GM23248 (cell line): ENCODE measurements at regions not wholly inside any gene's neighbourhood (a gene's known extent, or its start where the extent isn't known, plus 50 kb on each side); places are given as distances from the start of the nearest gene placed in this dataset.
"Not testable (repeated sequence)": the region's sequence is repeated elsewhere in the genome, so short reads cannot be mapped to it uniquely, and the experiment has no call there.

Experiments
- EZH2 ChIP-seq: fragments of 200-600 bp; sonication (generic); IDR thresholded peaks from 2 replicates; pipeline ENCODE4 v1.6.1; 2018; ENCODE audit warnings: antibody characterized with exemption, mild to moderate bottlenecking; ENCODE audit not compliant: insufficient read depth, poor library complexity, severe bottlenecking
- EZH2phosphoT487 ChIP-seq: fragments of 200-600 bp; sonication (generic); IDR thresholded peaks from 2 replicates; pipeline ENCODE4 v1.6.1; 2018; ENCODE audit warnings: antibody characterized with exemption, moderate library complexity, mild to moderate bottlenecking, low read depth; ENCODE audit not compliant: insufficient read depth

- not testable (repeated sequence) for TF ChIP-seq EZH2phosphoT487, EZH2
Observed at GRCh38 chr1:181226728-181227127, 138.2 kb downstream of the IER5 start.
